H1 (cell line): ENCODE measurements at regions not wholly inside any gene's neighbourhood (a gene's known extent, or its start where the extent isn't known, plus 50 kb on each side); places are given as distances from the start of the nearest gene placed in this dataset.

Source experiments
- CTCF ChIA-PET: fragments of 300-600 bp; sonication (Branson Sonifier 250); formaldehyde crosslinking; loops from one replicate; lab custom pipeline; 2021; ENCODE audit not compliant: partially characterized antibody; lab: Charles Lee
- POLR2A ChIA-PET: fragments of 300-600 bp; sonication (Branson Sonifier 250); formaldehyde crosslinking; loops from one replicate; lab custom pipeline; 2021; ENCODE audit warnings: inconsistent platforms; ENCODE audit not compliant: partially characterized antibody; lab: Charles Lee
- DNase-seq, 2 experiments: peaks; one replicate each; pipeline versions ENCODE4 v3.0.0 to v3.0.0-alpha.2; 2010 to 2022; ENCODE audit warnings: low spot score in 2 of 2, low read depth in 1 of 2, mixed read lengths in 1 of 2
- FAIRE-seq: peaks from 2 replicates; lab custom pipeline; 2011; peaks lifted over from hg19 to GRCh38; lab: Jason Lieb, UNC
- H2AFZ ChIP-seq: 2 replicates; pipeline ENCODE4 v1.8.1; 2012; ENCODE audit warnings: low read length, inconsistent platforms
- H2AK5ac ChIP-seq: 2 replicates; pipeline ENCODE4 v1.6.1; 2013; ENCODE audit warnings: low read depth, low read length
- H2BK120ac ChIP-seq: replicated peaks from 2 replicates; pipeline ENCODE3; 2013; ENCODE audit warnings: low read depth, low read length, inconsistent platforms
- H2BK12ac ChIP-seq: 2 replicates; pipeline ENCODE4 v1.6.1; 2013; ENCODE audit warnings: low read depth, low read length
- H2BK15ac ChIP-seq: 2 replicates; pipeline ENCODE4 v1.6.1; 2013; ENCODE audit warnings: low read length
- H2BK20ac ChIP-seq: 2 replicates; pipeline ENCODE4 v1.6.1; 2013; ENCODE audit warnings: low read length
- H2BK5ac ChIP-seq: 2 replicates; pipeline ENCODE4 v1.6.1; 2013; ENCODE audit warnings: low read depth, low read length
- H3K14ac ChIP-seq: 2 replicates; pipeline ENCODE4 v1.6.1; 2013; ENCODE audit warnings: inconsistent platforms; ENCODE audit not compliant: insufficient read length
- H3K18ac ChIP-seq: 2 replicates; pipeline ENCODE4 v1.6.1; 2013; ENCODE audit warnings: low read length; ENCODE audit errors: extremely low read depth
- H3K23ac ChIP-seq: 2 replicates; pipeline ENCODE4 v1.6.1; 2013; ENCODE audit warnings: inconsistent platforms; ENCODE audit not compliant: insufficient read length
- H3K23me2 ChIP-seq: 2 replicates; pipeline ENCODE4 v1.6.1; 2013; ENCODE audit warnings: low read depth, low read length
- H3K27ac ChIP-seq: 2 replicates; pipeline ENCODE4 v1.6.1; 2011; ENCODE audit warnings: low read depth, low read length, inconsistent platforms
- H3K27me3 ChIP-seq, 4 experiments: replicated peaks in 1 of 4; 1 replicate in 1 of 4; 2 replicates in 3 of 4; pipeline versions ENCODE4 v1.6.1 to v1.8.1; 2011 to 2013; ENCODE audit warnings: low read length in 3 of 4, mild to moderate bottlenecking in 3 of 4, inconsistent platforms in 2 of 4, mixed read lengths in 2 of 4, moderate library complexity in 1 of 4; ENCODE audit not compliant: control insufficient read depth in 3 of 4, insufficient read depth in 3 of 4; ENCODE audit errors: extremely low read depth in 1 of 4
- H3K36me3 ChIP-seq, 4 experiments: 2 replicates each; pipeline versions ENCODE4 v1.6.1 to v1.8.1; 2011 to 2013; ENCODE audit warnings: mild to moderate bottlenecking in 4 of 4, low read length in 3 of 4, moderate library complexity in 2 of 4, control low read depth in 1 of 4, inconsistent platforms in 1 of 4; ENCODE audit not compliant: insufficient read depth in 4 of 4, control insufficient read depth in 2 of 4
- H3K4ac ChIP-seq: replicated peaks from 2 replicates; pipeline ENCODE3; 2013; ENCODE audit warnings: low read length, low read depth, mixed read lengths, inconsistent platforms; ENCODE audit not compliant: insufficient read length
- H3K4me1 ChIP-seq, 4 experiments: replicated peaks in 1 of 4; 1 replicate in 1 of 4; 2 replicates in 3 of 4; pipeline versions ENCODE4 v1.6.1 to v1.8.1; 2011 to 2013; ENCODE audit warnings: low read length in 3 of 4, inconsistent platforms in 2 of 4, mixed read lengths in 1 of 4; ENCODE audit not compliant: insufficient read depth in 4 of 4, control insufficient read depth in 3 of 4
- H3K4me2 ChIP-seq, 2 experiments: 2 replicates each; pipeline versions ENCODE4 v1.6.1 to v1.8.1; 2011 to 2013; ENCODE audit warnings: low read depth in 2 of 2, low read length in 2 of 2, control low read depth in 1 of 2, inconsistent platforms in 1 of 2, mild to moderate bottlenecking in 1 of 2; ENCODE audit not compliant: insufficient read depth in 1 of 2
- H3K4me3 ChIP-seq, 4 experiments: fragments of 200-600, 300-600 bp in 1 of 4; sonication (generic), shearing (Covaris generic), sonication (Bioruptor Twin) in 1 of 4; 2 replicates each; pipeline versions ENCODE4 v1.5.1 to v1.8.1; 2011 to 2016; ENCODE audit warnings: low read length in 4 of 4, low read depth in 3 of 4, control low read depth in 2 of 4, inconsistent platforms in 2 of 4, mild to moderate bottlenecking in 2 of 4, mixed read lengths in 1 of 4, moderate library complexity in 1 of 4; ENCODE audit not compliant: insufficient read depth in 2 of 4; ENCODE audit errors: extremely low read depth in 1 of 4
- H3K56ac ChIP-seq: replicated peaks from 2 replicates; pipeline ENCODE3; 2013; ENCODE audit warnings: low read depth, mild to moderate bottlenecking, mixed read lengths, low read length, inconsistent platforms; ENCODE audit not compliant: insufficient read length
- H3K79me1 ChIP-seq: 2 replicates; pipeline ENCODE4 v1.6.1; 2013; ENCODE audit warnings: low read depth, low read length, control low read depth
- H3K79me2 ChIP-seq, 2 experiments: 2 replicates each; pipeline versions ENCODE4 v1.6.1 to v1.8.1; 2012 to 2013; ENCODE audit warnings: low read length in 2 of 2, mild to moderate bottlenecking in 2 of 2, inconsistent platforms in 1 of 2; ENCODE audit not compliant: insufficient read depth in 2 of 2, control insufficient read depth in 1 of 2
- H3K9ac ChIP-seq, 4 experiments: replicated peaks in 1 of 4; 1 replicate in 1 of 4; 2 replicates in 3 of 4; pipeline versions ENCODE4 v1.6.1 to v1.8.1; 2011 to 2013; ENCODE audit warnings: low read depth in 3 of 4, low read length in 3 of 4, control low read depth in 2 of 4, mild to moderate bottlenecking in 2 of 4, moderate library complexity in 2 of 4, inconsistent platforms in 1 of 4; ENCODE audit errors: extremely low read depth in 1 of 4
- H3K9me3 ChIP-seq, 2 experiments: 2 replicates each; pipeline versions ENCODE4 v1.6.1 to v1.8.1; 2012 to 2013; ENCODE audit warnings: mild to moderate bottlenecking in 2 of 2, moderate library complexity in 2 of 2, control low read depth in 1 of 2, inconsistent platforms in 1 of 2, low read depth in 1 of 2, low read length in 1 of 2, mixed read lengths in 1 of 2; ENCODE audit not compliant: insufficient read depth in 2 of 2
- H4K20me1 ChIP-seq, 2 experiments: replicated peaks in 1 of 2; 2 replicates each; pipeline versions ENCODE3 to v1.8.1; 2011 to 2013; ENCODE audit warnings: inconsistent platforms in 2 of 2, low read length in 2 of 2, mild to moderate bottlenecking in 1 of 2; ENCODE audit not compliant: insufficient read depth in 2 of 2, control insufficient read depth in 1 of 2
- H4K5ac ChIP-seq: 2 replicates; pipeline ENCODE4 v1.6.1; 2013; ENCODE audit warnings: low read length, low read depth, mixed read lengths, inconsistent platforms; ENCODE audit not compliant: insufficient read length
- H4K8ac ChIP-seq: 2 replicates; pipeline ENCODE4 v1.8.0; 2013; ENCODE audit warnings: mild to moderate bottlenecking, moderate library complexity, low read length, inconsistent platforms; ENCODE audit not compliant: insufficient read depth; ENCODE audit errors: extremely low read depth
- H4K91ac ChIP-seq: replicated peaks from 2 replicates; pipeline ENCODE3; 2013; ENCODE audit warnings: low read length, mixed read lengths, inconsistent platforms; ENCODE audit not compliant: insufficient read length
- BRCA1 ChIP-seq: IDR thresholded peaks from 2 replicates; pipeline ENCODE4 v1.6.1; 2012; ENCODE audit warnings: low read depth, low read length, improper control_type of control experiment
- EP300 ChIP-seq, 2 experiments: IDR thresholded peaks; 1 replicate in 1 of 2; 2 replicates in 1 of 2; pipeline ENCODE4 v1.6.1; 2011 to 2012; ENCODE audit warnings: low read depth in 2 of 2, low read length in 2 of 2, mild to moderate bottlenecking in 2 of 2, borderline replicate concordance in 1 of 2, inconsistent platforms in 1 of 2, moderate library complexity in 1 of 2
- RFX5 ChIP-seq: IDR thresholded peaks from 2 replicates; pipeline ENCODE4 v1.6.1; 2011; ENCODE audit warnings: low read depth, low read length, improper control_type of control experiment, borderline replicate concordance
- SAP30 ChIP-seq: fragments of 300-600 bp; sonication (generic); IDR thresholded peaks from 2 replicates; pipeline ENCODE4 v1.7.1; 2012; ENCODE audit warnings: low read length, moderate library complexity, mild to moderate bottlenecking, inconsistent platforms; ENCODE audit not compliant: insufficient read depth, insufficient replicate concordance
- SIN3A ChIP-seq, 2 experiments: IDR thresholded peaks in 1 of 2; conservative IDR thresholded peaks in 1 of 2; 2 replicates each; pipeline ENCODE4 v1.6.1; 2011 to 2012; ENCODE audit warnings: low read length in 2 of 2, improper control_type of control experiment in 1 of 2, low read depth in 1 of 2, mild to moderate bottlenecking in 1 of 2
- WGBS, 2 experiments: shearing (Covaris generic) in 1 of 2; methylation state at CpG; one replicate each; pipeline versions ENCODE4 v1.1.6 to v1.1.7; 2013 to 2015; ENCODE audit warnings: low lambda C conversion rate in 2 of 2, mixed read lengths in 2 of 2, inconsistent platforms in 1 of 2, low coverage in 1 of 2, missing lambda C conversion rate in 1 of 2; ENCODE audit not compliant: insufficient replicate concordance in 2 of 2, insufficient coverage in 1 of 2, insufficient read length in 1 of 2; ENCODE audit errors: extremely low coverage in 1 of 2, missing lambda C conversion rate in 1 of 2; 5-methylcytosine and 5-hydroxymethylcytosine counted together

DNA sequence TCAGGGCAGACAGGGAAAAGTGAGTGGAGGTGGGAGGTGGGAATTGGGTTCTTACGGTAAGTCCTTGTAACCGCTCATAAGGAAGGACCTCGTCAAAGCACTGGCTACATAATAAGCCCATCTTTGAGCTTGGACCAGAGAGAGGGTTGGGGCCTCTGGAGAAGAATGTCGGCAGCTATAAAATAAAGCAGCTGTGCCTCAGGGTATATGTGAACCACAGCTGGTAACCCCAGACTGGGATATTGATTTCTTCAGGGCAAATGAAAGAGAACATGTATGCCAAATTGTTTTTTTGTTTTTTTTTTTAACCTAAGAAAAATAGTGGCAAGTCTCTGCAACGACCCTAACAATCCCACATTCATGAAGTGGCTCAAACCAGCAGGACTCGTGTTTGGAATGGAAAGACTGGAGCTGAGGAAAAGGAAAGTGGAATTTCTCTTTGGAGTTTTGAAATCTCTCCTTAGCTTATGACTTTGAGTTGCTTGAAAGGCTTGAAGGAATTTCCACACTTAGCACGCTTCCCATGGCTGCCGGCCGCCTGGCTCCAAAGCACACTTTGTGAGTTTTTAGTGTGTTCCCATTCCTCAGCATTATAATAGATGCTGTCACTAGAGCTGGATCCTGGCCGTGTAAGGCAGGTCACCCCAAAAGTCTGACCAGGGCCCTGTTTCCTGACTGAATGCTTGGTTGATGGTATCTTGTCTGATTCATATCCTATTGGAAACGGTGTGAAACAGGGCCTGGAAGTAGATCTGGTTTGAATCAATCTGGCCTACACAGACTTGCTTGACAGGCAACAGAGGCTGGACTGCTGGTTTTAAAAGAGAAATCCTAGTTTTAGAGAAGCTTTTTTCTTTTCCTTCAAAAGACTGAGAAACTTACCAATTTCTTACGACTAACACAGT, 244.7 kb downstream of the MSRB3 start:
- Histone ChIP-seq H3K27me3 (no peaks in the 10 kb centered on the region), H4K8ac (no peak overlapping the region), H4K20me1 (no peaks in the 10 kb centered on the region), H3K14ac (no peak overlapping the region), H3K56ac (no peak overlapping the region), H3K79me2 (no peaks in the 10 kb centered on the region), H3K4ac (no peak overlapping the region), H3K23me2 (no peaks in the 10 kb centered on the region), H3K23ac (no peak overlapping the region), H2BK5ac (no peak overlapping the region), H2AK5ac (no peak overlapping the region), H2BK12ac (no peak overlapping the region), H2AFZ (no peak overlapping the region), H3K36me3 (no peaks in the 10 kb centered on the region), H3K9ac (no peak overlapping the region), H3K4me2 (no peak overlapping the region), H4K91ac (no peak overlapping the region), H2BK120ac (no peak overlapping the region), H3K4me1 (no peaks in the 10 kb centered on the region; a peak in 2 of 7 replicates), H3K79me1 (no peaks in the 10 kb centered on the region), H2BK15ac (no peak overlapping the region), H3K9me3 (peaks cover 0 to 4% of the 10 kb centered on the region in 2 experiments; a peak in 1 of 4 replicates), H3K27ac (no peak overlapping the region), H2BK20ac (no peak overlapping the region), H4K5ac (no peak overlapping the region), H3K18ac (no peak overlapping the region), H3K4me3 (no peak overlapping the region)
- CTCF ChIA-PET, result interaction anchor here (0.8 kb wide), 1 partner anchor 34 kb away, joined by 3 read pairs; no protein-coding TSS in a partner anchor
- WGBS, 2 experiments, result 94% methylated on average over 12 of the region's 12 CpGs; no CpG with 5 or more reads in 1 of the 2 experiments
- FAIRE-seq (no peak), DNase-seq (no peak)
- TF ChIP-seq SAP30 (no peak), RFX5 (no peak), SIN3A (conservative IDR thresholded peaks at IDR 0.05 in 1 of 2, IDR thresholded peaks at IDR 0.05 in 1 of 2; ENCODE audit: low read depth in 1 of 2, low read length in 2 of 2) (no peak), BRCA1 (no peak), EP300 (IDR thresholded peaks at IDR 0.05; ENCODE audit: borderline replicate concordance in 1 of 2, low read depth in 2 of 2, low read length in 2 of 2) (no peak)
- POLR2A ChIA-PET, result no interaction called here
